A549 (cell line): ENCODE measurements at regions not wholly inside any gene's neighbourhood (a gene's known extent, or its start where the extent isn't known, plus 50 kb on each side); places are given as distances from the start of the nearest gene placed in this dataset.

Experiments
- ATAC-seq, 2 experiments: fragments of 200-7000 bp in 1 of 2; fragments of >200 bp in 1 of 2; cut with Nextera tagmentation in 1 of 2; cut with Tn5 transposase in 1 of 2; 3 replicates each; pipeline versions ENCODE4 v1.8.0 to v1.9.1; 2018 to 2020; ENCODE audit warnings: mild to moderate bottlenecking in 1 of 2, moderate library complexity in 1 of 2
- CTCF ChIA-PET: fragments of 300-600 bp; sonication (Branson Sonifier 250); formaldehyde crosslinking; extraction: SDS; loops from one replicate; lab custom pipeline; 2021; ENCODE audit warnings: antibody characterized with exemption, inconsistent platforms; lab: Yijun Ruan, JAX
- POLR2A ChIA-PET: fragments of 350-600 bp; formaldehyde crosslinking; extraction: SDS; loops from one replicate; lab custom pipeline; 2021; ENCODE audit warnings: antibody characterized with exemption, inconsistent platforms; lab: Yijun Ruan, JAX
- DNase-seq, 2 experiments: peaks; one replicate each; pipeline versions ENCODE4 v3.0.0 to v3.0.0-alpha.2; 2011 to 2016; ENCODE audit warnings: low read depth in 1 of 2, low spot score in 1 of 2
- FAIRE-seq: peaks from 2 replicates; lab custom pipeline; 2011; peaks lifted over from hg19 to GRCh38; lab: Jason Lieb, UNC
- H3K27ac ChIP-seq, 2 experiments: fragments of >200 bp; sonication (Bioruptor Twin); formaldehyde crosslinking; 3 replicates each; pipeline ENCODE4 v1.5.1; 2016 to 2017
- H3K4me1 ChIP-seq: fragments of >200 bp; sonication (Bioruptor Twin); formaldehyde crosslinking; 3 replicates; pipeline ENCODE4 v1.6.1; 2016
- H3K4me2 ChIP-seq: fragments of >200 bp; sonication (Bioruptor Twin); formaldehyde crosslinking; 3 replicates; pipeline ENCODE4 v1.6.1; 2016
- H3K4me3 ChIP-seq: fragments of >200 bp; sonication (Bioruptor Twin); formaldehyde crosslinking; 3 replicates; pipeline ENCODE4 v1.5.1; 2016
- H3K9me3 ChIP-seq: fragments of >200 bp; sonication (Bioruptor Twin); formaldehyde crosslinking; 3 replicates; pipeline ENCODE4 v1.6.1; 2016
- BHLHE40 ChIP-seq: IDR thresholded peaks from 2 replicates; pipeline ENCODE4 v1.6.1; 2012; ENCODE audit warnings: low read depth, low read length, inconsistent platforms
- EHF ChIP-seq: fragments of 250-450 bp; sonication (Bioruptor Pico); IDR thresholded peaks from 2 replicates; pipeline ENCODE4 v1.5.0; 2020; ENCODE audit warnings: mild to moderate bottlenecking
- FOSB ChIP-seq: fragments of 250-450 bp; sonication (Bioruptor Pico); IDR thresholded peaks from 2 replicates; pipeline ENCODE4 v1.5.0; 2020; ENCODE audit warnings: mild to moderate bottlenecking, moderate library complexity
- GATA3 ChIP-seq: IDR thresholded peaks from 2 replicates; pipeline ENCODE4 v1.6.1; 2012; ENCODE audit warnings: borderline replicate concordance
- HOXB5 ChIP-seq: fragments of 250-450 bp; sonication (Bioruptor Pico); IDR thresholded peaks from 2 replicates; pipeline ENCODE4 v1.5.0; 2020; ENCODE audit warnings: mild to moderate bottlenecking, moderate library complexity
- POLR2A ChIP-seq: IDR thresholded peaks from 2 replicates; pipeline ENCODE4 v1.6.1; 2012; ENCODE audit warnings: mild to moderate bottlenecking, low read length
- RAD21 ChIP-seq, 2 experiments: fragments of >200 bp in 1 of 2; sonication (Bioruptor Twin) in 1 of 2; formaldehyde crosslinking in 1 of 2; IDR thresholded peaks in 1 of 2; conservative IDR thresholded peaks in 1 of 2; 2 replicates in 1 of 2; 3 replicates in 1 of 2; pipeline ENCODE4 v1.6.1; 2012 to 2018; ENCODE audit warnings: inconsistent platforms in 1 of 2
- RFX5 ChIP-seq: fragments of 450-650 bp; IDR thresholded peaks from 2 replicates; pipeline ENCODE4 v1.7.1; 2014; ENCODE audit warnings: antibody characterized with exemption, mild to moderate bottlenecking, moderate library complexity
- TFCP2L1 ChIP-seq: fragments of 250-450 bp; sonication (Bioruptor Pico); IDR thresholded peaks from 2 replicates; pipeline ENCODE4 v1.5.0; 2021; ENCODE audit warnings: mild to moderate bottlenecking
- WGBS: methylation state at CpG from one replicate; pipeline ENCODE4 v1.1.6; 2017; ENCODE audit errors: missing lambda C conversion rate; 5-methylcytosine and 5-hydroxymethylcytosine counted together
- TF ChIP-seq, protein P1 (sequence below): fragments of >200 bp; sonication (Bioruptor Twin); formaldehyde crosslinking; IDR thresholded peaks from 3 replicates; pipeline ENCODE4 v1.5.1; 2016
- TF ChIP-seq, protein P2 (sequence below): fragments of 200-600 bp; sonication (generic); IDR thresholded peaks from 2 replicates; pipeline ENCODE4 v1.6.1; 2016; ENCODE audit warnings: antibody characterized with exemption, mild to moderate bottlenecking, moderate library complexity
- TF ChIP-seq, protein P3 (sequence below): fragments of 150-350 bp; IDR thresholded peaks from 2 replicates; pipeline ENCODE4 v1.6.1; 2014; ENCODE audit warnings: low read depth, mild to moderate bottlenecking, low read length
- TF ChIP-seq, protein P4 (sequence below): fragments of 250-450 bp; sonication (Bioruptor Pico); IDR thresholded peaks from 2 replicates; pipeline ENCODE4 v1.5.0; 2021; ENCODE audit warnings: mild to moderate bottlenecking, moderate library complexity, borderline replicate concordance

DNA sequence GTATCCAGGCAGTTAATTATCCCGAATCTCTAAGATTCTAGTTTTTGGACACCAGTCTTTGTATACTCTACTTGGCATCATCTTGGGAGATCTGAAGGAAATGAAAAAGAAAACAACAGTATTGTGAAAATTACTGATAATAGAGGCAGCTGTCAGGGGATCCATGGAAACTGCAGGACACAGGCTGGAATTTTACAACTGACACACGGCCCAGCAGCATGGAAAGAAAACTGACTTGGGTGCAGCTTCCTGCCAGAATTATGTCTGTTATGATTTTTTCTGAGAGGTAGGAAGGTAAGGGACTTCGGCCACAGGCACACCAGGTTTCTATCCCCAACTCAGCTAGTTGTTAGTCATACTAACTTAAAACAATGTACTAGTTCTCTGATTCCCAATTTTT is 57.7 kb upstream of the ERBB4 start:
- POLR2A ChIA-PET = no interaction called here
- ATAC-seq (no peak), DNase-seq (no peak), FAIRE-seq (no peak)
- 14% methylated on average over 3 of the region's 3 CpGs for WGBS
- CTCF ChIA-PET = no interaction called here
- no peak overlapping the region for H3K27ac ChIP-seq
- no peaks in the 10 kb centered on the region for H3K9me3 ChIP-seq
- no peak overlapping the region for H3K4me3 ChIP-seq
- no peaks in the 10 kb centered on the region for H3K4me1 ChIP-seq
- no peak overlapping the region for H3K4me2 ChIP-seq
- TF ChIP-seq HOXB5 (CRISPR knock-in tag) = no peak
- TF ChIP-seq TFCP2L1 = no peak
- no peak for TF ChIP-seq RFX5
- no peak for TF ChIP-seq BHLHE40
- no peak for TF ChIP-seq GATA3
- TF ChIP-seq, protein P1, sequence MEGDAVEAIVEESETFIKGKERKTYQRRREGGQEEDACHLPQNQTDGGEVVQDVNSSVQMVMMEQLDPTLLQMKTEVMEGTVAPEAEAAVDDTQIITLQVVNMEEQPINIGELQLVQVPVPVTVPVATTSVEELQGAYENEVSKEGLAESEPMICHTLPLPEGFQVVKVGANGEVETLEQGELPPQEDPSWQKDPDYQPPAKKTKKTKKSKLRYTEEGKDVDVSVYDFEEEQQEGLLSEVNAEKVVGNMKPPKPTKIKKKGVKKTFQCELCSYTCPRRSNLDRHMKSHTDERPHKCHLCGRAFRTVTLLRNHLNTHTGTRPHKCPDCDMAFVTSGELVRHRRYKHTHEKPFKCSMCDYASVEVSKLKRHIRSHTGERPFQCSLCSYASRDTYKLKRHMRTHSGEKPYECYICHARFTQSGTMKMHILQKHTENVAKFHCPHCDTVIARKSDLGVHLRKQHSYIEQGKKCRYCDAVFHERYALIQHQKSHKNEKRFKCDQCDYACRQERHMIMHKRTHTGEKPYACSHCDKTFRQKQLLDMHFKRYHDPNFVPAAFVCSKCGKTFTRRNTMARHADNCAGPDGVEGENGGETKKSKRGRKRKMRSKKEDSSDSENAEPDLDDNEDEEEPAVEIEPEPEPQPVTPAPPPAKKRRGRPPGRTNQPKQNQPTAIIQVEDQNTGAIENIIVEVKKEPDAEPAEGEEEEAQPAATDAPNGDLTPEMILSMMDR = no peak
- TF ChIP-seq, protein P2, sequence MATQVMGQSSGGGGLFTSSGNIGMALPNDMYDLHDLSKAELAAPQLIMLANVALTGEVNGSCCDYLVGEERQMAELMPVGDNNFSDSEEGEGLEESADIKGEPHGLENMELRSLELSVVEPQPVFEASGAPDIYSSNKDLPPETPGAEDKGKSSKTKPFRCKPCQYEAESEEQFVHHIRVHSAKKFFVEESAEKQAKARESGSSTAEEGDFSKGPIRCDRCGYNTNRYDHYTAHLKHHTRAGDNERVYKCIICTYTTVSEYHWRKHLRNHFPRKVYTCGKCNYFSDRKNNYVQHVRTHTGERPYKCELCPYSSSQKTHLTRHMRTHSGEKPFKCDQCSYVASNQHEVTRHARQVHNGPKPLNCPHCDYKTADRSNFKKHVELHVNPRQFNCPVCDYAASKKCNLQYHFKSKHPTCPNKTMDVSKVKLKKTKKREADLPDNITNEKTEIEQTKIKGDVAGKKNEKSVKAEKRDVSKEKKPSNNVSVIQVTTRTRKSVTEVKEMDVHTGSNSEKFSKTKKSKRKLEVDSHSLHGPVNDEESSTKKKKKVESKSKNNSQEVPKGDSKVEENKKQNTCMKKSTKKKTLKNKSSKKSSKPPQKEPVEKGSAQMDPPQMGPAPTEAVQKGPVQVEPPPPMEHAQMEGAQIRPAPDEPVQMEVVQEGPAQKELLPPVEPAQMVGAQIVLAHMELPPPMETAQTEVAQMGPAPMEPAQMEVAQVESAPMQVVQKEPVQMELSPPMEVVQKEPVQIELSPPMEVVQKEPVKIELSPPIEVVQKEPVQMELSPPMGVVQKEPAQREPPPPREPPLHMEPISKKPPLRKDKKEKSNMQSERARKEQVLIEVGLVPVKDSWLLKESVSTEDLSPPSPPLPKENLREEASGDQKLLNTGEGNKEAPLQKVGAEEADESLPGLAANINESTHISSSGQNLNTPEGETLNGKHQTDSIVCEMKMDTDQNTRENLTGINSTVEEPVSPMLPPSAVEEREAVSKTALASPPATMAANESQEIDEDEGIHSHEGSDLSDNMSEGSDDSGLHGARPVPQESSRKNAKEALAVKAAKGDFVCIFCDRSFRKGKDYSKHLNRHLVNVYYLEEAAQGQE = no peak
- no peak for TF ChIP-seq POLR2A
- TF ChIP-seq FOSB = no peak
- TF ChIP-seq, protein P3, sequence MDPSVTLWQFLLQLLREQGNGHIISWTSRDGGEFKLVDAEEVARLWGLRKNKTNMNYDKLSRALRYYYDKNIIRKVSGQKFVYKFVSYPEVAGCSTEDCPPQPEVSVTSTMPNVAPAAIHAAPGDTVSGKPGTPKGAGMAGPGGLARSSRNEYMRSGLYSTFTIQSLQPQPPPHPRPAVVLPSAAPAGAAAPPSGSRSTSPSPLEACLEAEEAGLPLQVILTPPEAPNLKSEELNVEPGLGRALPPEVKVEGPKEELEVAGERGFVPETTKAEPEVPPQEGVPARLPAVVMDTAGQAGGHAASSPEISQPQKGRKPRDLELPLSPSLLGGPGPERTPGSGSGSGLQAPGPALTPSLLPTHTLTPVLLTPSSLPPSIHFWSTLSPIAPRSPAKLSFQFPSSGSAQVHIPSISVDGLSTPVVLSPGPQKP = no peak
- TF ChIP-seq, all 56 proteins: peak for 0

DNA sequence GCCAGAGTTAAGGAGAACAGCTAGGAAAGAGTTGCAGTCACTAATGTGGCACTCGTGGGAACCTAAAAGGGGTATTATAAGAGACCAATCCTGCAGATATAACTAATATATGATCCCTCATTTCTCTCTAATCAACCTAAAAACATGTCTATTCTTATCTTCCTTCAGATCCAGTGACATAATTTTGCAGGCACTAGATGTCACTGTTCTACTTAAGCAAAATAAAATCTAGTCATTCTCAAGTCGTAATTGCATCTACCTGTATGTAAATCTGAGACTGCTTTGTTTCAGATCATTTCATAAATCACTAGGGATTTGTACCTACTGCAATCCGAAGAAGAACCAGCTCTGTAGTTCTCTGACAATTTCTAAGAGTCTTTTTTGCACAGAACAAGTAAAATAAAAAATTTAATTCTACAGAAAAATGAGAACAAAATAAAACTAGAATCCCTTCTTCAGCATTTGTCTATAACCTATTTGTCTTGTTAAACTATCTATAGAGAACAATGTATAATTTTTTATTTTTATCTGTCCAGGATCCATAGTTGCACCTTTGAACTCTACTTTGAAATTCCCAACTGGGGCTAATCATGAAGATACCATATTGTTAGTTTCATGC is 56.5 kb upstream of the ERBB4 start:
- no peak overlapping the region for H3K27ac ChIP-seq
- no peak overlapping the region for H3K4me3 ChIP-seq
- WGBS = 2% methylated on average over 3 of the region's 3 CpGs
- peak overlapping the region; percentile 19; the same call in 1 of the 3 replicates for H3K4me2 ChIP-seq
- ChIA-PET POLR2A (no interaction called here), CTCF (no interaction called here)
- no peaks in the 10 kb centered on the region for H3K9me3 ChIP-seq
- FAIRE-seq = no peak
- peak in 1 of 2 experiments; percentile 47; a peak in 1 of 6 replicates for ATAC-seq
- peak; percentile 33 to 35; a peak in 4 of 5 replicates for TF ChIP-seq RAD21 (conservative IDR thresholded peaks at IDR 0.05 in 1 of 2, IDR thresholded peaks at IDR 0.05 in 1 of 2)
- TF ChIP-seq, protein P1 = peak; percentile 41
- TF ChIP-seq EHF = no peak
- TF ChIP-seq, protein P2 = no peak
- TF ChIP-seq, protein P4, sequence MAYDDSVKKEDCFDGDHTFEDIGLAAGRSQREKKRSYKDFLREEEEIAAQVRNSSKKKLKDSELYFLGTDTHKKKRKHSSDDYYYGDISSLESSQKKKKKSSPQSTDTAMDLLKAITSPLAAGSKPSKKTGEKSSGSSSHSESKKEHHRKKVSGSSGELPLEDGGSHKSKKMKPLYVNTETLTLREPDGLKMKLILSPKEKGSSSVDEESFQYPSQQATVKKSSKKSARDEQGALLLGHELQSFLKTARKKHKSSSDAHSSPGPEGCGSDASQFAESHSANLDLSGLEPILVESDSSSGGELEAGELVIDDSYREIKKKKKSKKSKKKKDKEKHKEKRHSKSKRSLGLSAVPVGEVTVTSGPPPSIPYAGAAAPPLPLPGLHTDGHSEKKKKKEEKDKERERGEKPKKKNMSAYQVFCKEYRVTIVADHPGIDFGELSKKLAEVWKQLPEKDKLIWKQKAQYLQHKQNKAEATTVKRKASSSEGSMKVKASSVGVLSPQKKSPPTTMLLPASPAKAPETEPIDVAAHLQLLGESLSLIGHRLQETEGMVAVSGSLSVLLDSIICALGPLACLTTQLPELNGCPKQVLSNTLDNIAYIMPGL (CRISPR knock-in tag) = no peak
- H3K4me1 ChIP-seq = no peaks in the 10 kb centered on the region
- peak; percentile 1 to 45 for DNase-seq
